GM19372 (cell line): ENCODE measurements at regions not wholly inside any gene's neighbourhood (a gene's known extent, or its start where the extent isn't known, plus 50 kb on each side); places are given as distances from the start of the nearest gene placed in this dataset.
"Not testable (repeated sequence)": the region's sequence is repeated elsewhere in the genome, so short reads cannot be mapped to it uniquely, and the experiment has no call there.

Source experiments
- ATAC-seq: cut with Tn5 transposase; IDR thresholded peaks from one replicate; pipeline ENCODE4 v1.9.1; 2021; ENCODE audit warnings: mild to moderate bottlenecking, low read depth, moderate library complexity; ENCODE audit not compliant: unreplicated experiment

- ATAC-seq, result no peak
Observed at GRCh38 chr5:18495157-18495556, 860.9 kb downstream of the TAF11L14 start.

GRCh38 chr5:18496041-18496440, 861.8 kb downstream of the TAF11L14 start:
- ATAC-seq, result no peak

GRCh38 chr5:18497089-18497488, 862.8 kb downstream of the TAF11L14 start:
- ATAC-seq, result no peak

- ATAC-seq, result no peak
Observed at GRCh38 chr5:18503797-18504328, 869.6 kb downstream of the TAF11L14 start.

- no peak for ATAC-seq
Observed at GRCh38 chr5:18507114-18507513, 872.9 kb downstream of the TAF11L14 start.

GRCh38 chr5:18517641-18518380, 883.6 kb downstream of the TAF11L14 start:
- no peak for ATAC-seq

- ATAC-seq, result no peak
Observed at GRCh38 chr5:18523380-18523779, 889.1 kb downstream of the TAF11L14 start.

GRCh38 chr5:18526792-18527405, 892.6 kb downstream of the TAF11L14 start:
- no peak for ATAC-seq

- ATAC-seq, result no peak
Observed at GRCh38 chr5:18533137-18533536, 898.9 kb downstream of the TAF11L14 start.

GRCh38 chr5:18534119-18534518, 899.9 kb downstream of the TAF11L14 start:
- ATAC-seq, result no peak

GRCh38 chr5:18535753-18536152, 901.5 kb downstream of the TAF11L14 start:
- ATAC-seq, result not testable (repeated sequence)

- ATAC-seq, result no peak
Observed at GRCh38 chr5:18544421-18544820, 910.2 kb downstream of the TAF11L14 start.

- no peak for ATAC-seq
Observed at GRCh38 chr5:18546591-18546990, 912.3 kb downstream of the TAF11L14 start.

GRCh38 chr5:18551716-18552115, 917.5 kb downstream of the TAF11L14 start:
- no peak for ATAC-seq

- ATAC-seq, result no peak
Observed at GRCh38 chr5:18553269-18553668, 919.0 kb downstream of the TAF11L14 start.

- ATAC-seq, result no peak
Observed at GRCh38 chr5:18560602-18561001, 926.3 kb downstream of the TAF11L14 start.

- ATAC-seq, result no peak
Observed at GRCh38 chr5:18563853-18564252, 929.6 kb downstream of the TAF11L14 start.

- ATAC-seq, result no peak
Observed at GRCh38 chr5:18566671-18567070, 932.4 kb downstream of the TAF11L14 start.

- ATAC-seq, result no peak
Observed at GRCh38 chr5:18576586-18576985, 942.3 kb downstream of the TAF11L14 start.

- ATAC-seq, result no peak
Observed at GRCh38 chr5:18601185-18601584, 966.9 kb downstream of the TAF11L14 start.

- no peak for ATAC-seq
Observed at GRCh38 chr5:18602402-18602801, 968.1 kb downstream of the TAF11L14 start.

- no peak for ATAC-seq
Observed at GRCh38 chr5:18605186-18605585, 970.9 kb downstream of the TAF11L14 start.
